DMS79 treated with DMSO at 0.1 percent for 48 hours (cell line): ENCODE measurements at regions not wholly inside any gene's neighbourhood (a gene's known extent, or its start where the extent isn't known, plus 50 kb on each side); places are given as distances from the start of the nearest gene placed in this dataset.

Experiments
- DNase-seq: peaks from one replicate; lab custom pipeline; 2025; lab: John Stamatoyannopoulos, UW

GRCh38 chr13:50319635-50320255 is 304.5 kb downstream of the KCNRG start:
- DNase-seq: no peak

DNA sequence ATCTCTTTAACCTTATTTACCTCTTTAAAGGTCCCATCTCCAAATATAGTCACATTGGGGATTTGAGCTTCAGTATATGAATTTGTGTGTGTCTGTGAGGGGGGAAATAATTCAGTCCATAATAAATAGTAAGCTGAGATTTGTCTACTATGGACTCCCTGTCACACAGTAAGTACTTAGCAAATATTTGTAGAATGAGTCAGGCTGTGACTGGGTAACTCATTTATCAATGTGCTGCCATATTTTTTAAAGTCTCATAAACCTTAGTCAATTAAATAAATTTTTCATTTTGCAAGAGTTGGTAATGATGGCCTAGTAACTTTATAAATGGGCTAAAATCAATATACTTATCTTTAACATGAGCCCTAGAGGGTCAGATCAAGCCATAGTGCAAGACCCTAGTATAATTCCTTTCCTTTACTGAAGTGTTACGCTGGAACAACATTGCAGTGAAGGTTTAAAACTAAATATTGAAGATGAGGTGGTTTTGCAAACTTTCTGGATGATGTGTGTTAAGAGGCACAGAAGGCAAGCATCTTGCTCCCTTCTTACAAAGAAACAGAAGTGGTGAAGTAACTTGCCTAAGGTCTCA is 305.1 kb downstream of the KCNRG start:
- no peak for DNase-seq

DNA sequence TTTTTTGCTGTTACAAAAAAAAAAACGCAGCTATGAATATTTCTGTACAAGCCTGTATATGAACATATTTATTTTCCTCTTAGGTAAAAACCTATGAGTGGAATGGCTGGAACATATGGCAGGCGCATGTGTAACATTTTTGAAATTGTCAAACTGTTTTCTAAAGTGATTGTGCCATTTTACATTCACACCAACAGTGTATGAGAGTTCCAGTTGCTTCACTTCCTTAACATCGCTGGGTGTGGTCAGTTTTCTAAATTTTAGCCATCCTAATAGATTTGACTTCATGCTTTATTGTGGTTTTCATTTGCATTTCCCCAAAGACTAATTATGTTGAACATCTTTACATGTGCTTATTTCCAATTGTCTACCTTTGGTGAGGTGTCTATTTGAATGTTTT is 306.8 kb downstream of the KCNRG start:
- no peak for DNase-seq

DNA sequence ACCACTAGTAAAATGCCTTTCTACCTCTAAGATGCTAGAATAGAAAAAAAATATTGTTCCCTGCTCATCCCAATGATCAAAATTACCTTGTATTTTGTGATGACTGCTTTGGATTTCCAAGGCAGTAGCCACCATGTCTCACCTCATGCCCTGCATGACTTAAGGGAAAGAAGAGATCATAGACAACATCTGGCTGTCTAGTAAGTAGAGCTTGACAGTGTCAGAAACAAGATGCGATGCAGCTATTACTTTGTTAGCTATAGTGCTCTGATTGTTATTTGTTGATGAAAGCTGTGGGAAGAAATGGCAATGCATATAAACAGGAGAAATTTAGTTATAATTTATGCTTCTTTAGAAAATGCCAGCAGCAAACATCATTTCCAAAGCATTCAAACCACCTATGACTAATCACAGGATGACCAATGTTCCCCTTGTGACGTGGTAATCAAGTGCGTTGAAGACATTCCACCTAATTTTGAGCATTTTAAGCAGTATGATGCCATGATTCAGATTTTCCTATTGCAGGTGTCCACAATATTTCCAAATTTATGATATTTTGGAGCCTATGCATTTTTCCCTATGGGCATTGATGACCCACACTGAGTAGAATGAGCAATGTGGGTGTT is 308.3 kb downstream of the KCNRG start:
- DNase-seq: no peak

GRCh38 chr13:50326271-50326670 is 311.0 kb downstream of the KCNRG start:
- no peak for DNase-seq

GRCh38 chr13:50326811-50327210 is 311.6 kb downstream of the KCNRG start:
- DNase-seq: no peak

GRCh38 chr13:50334115-50334778 is 319.0 kb downstream of the KCNRG start:
- no peak for DNase-seq

GRCh38 chr13:50334944-50335343 is 319.7 kb downstream of the KCNRG start:
- no peak for DNase-seq

DNA sequence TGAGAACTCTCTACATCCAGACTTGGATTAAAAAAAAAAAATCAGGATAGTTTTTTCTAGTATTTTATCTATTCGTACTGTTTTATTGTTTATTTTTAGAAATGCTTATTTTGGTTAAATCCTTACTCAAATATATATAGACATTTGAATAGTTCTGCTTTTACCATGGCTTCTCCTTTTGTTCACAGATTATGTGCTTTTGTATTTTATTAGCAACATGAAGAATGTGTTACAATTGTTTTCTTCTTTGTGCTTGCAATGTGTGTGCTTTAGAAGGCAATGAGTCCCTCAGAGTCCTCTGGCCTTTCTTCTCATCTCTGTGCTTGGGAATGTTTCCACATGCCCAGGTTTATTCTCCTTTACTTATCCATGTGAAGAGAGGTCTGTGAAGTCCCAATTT is 324.0 kb downstream of the KCNRG start:
- no peak for DNase-seq

DNA sequence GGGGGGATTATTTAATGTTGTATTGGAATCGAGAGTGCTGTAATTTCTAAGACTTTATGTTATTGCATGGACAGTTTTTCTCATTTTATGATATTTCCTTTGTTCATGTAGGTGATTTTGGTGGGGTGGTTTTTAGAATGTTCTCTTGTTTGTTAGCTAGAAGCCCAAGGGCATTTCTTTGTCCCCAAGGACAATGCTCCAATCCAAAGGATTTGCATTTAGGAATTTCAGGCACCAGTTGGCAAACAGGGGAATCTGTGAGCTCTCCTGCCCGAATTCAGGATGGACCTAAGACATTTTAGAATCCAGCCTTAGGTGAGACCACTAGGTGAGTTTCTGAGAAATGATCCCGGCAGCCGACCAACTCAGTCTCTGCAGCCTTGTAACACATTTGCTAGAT is 324.9 kb downstream of the KCNRG start:
- no peak for DNase-seq

DNA sequence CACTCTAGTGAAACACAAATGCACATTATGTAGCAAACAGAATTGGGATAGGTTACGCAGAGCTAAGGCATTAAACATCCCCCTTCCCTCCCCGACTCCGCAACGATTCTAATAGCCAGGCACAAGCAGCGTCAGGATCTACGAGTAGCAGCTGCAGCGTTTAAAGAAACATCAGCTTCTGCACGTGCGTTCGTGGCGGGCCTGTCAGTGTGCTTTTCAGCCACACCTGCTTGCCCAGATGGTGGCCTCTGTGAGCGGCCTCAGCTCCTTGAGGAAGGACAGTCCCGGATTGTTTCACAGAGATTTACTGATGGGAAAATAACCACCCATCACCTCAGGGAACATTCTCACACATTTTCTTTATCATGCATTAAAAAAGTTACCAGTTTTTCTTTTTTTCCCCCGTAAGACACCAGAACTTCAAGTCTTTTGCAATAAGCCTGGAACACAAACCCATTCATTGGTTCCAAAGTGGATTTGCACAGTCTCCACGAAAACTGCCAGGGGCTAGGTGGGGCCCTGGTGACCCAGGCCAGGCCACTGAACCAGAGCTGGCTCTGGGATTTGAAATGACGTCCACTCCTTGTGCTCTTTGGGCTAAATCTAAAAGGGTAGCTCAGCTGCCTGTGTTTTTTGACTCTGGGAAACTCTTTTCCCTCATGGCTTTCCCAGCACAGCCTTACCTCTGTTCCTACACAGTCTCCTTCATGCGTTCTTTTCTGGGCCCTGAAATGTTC is 325.5 kb downstream of the KCNRG start:
- no peak for DNase-seq

DNA sequence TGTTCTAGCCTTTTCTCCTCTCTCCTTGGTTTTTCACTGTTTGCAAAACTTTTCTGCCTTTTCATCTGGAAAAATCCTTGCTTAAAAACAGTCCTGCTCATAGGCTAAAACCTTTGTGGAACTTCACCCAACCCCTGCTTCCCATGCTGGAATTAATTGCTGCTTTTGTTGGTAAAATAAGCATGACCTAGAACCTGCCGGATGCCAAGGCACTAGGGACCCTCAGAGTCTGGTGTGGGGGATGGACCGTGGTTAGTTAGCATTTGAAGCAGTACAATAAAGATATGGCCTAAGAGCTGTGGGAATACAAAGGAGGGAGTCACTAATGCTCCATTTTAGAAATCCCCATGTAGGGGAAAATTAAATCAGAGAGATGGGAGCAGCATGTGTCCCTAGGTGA is 326.3 kb downstream of the KCNRG start:
- no peak for DNase-seq

DNA sequence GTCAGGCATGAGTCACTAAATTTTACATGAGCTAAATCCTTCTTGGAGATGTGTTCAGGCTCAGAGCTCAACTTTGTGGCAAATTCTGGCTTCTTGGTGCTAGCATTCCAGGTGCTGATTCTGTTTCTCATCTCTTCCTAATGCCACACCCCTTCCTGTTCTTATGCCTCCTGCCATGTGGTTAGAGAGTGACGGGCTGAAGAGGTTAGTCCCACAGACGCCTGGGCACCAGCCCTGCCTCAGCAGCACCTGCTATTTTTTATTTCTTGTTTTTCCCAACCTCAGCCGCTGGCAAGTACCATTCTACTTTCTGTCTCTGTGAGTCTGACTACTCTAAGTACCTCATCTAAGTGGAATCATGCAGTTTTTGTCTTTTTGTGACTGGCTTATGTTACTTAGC is 329.5 kb downstream of the KCNRG start:
- DNase-seq: no peak

GRCh38 chr13:50345804-50346203 is 330.6 kb downstream of the KCNRG start:
- no peak for DNase-seq

GRCh38 chr13:50348371-50348770 is 333.1 kb downstream of the KCNRG start:
- no peak for DNase-seq

- DNase-seq: no peak
These were observed 337.7 kb downstream of the KCNRG start for GRCh38 chr13:50352720-50353480.

GRCh38 chr13:50353651-50354415 is 338.6 kb downstream of the KCNRG start:
- no peak for DNase-seq

- DNase-seq: no peak
These were observed 340.6 kb downstream of the KCNRG start for GRCh38 chr13:50355797-50356196.

- DNase-seq: no peak
These were observed 341.9 kb downstream of the KCNRG start for GRCh38 chr13:50357136-50357535.

- no peak for DNase-seq
These were observed 342.4 kb downstream of the KCNRG start for GRCh38 chr13:50357586-50358118.
